Neural cell (in vitro differentiated cells): ENCODE measurements at regions not wholly inside any gene's neighbourhood (a gene's known extent, or its start where the extent isn't known, plus 50 kb on each side); places are given as distances from the start of the nearest gene placed in this dataset.
A peak's percentile ranks its signal among the peaks of the same experiment; 100 is the strongest.

Experiments used
- H2AFZ ChIP-seq: fragments of 200-600, 300-800 bp; sonication (generic), shearing (Covaris generic); 2 replicates; pipeline ENCODE4 v1.6.0; 2014; ENCODE audit warnings: low read depth, mild to moderate bottlenecking, antibody characterized with exemption, low read length, moderate library complexity
- H3F3A ChIP-seq: fragments of 200-600 bp; shearing (Covaris generic); 2 replicates; pipeline ENCODE4 v1.6.1; 2016; ENCODE audit warnings: mild to moderate bottlenecking, moderate library complexity, mixed read lengths, antibody characterized with exemption, low read length; ENCODE audit not compliant: insufficient read depth, poor library complexity, severe bottlenecking
- H3K27ac ChIP-seq: fragments of 200-600, 300-800 bp; sonication (generic), shearing (Covaris generic); 2 replicates; pipeline ENCODE4 v1.5.1; 2014; ENCODE audit warnings: mild to moderate bottlenecking, low read length, moderate library complexity
- H3K27me3 ChIP-seq: fragments of 300-800, 200-600 bp; sonication (generic), shearing (Covaris generic); 2 replicates; pipeline ENCODE4 v1.6.0; 2014; ENCODE audit warnings: mild to moderate bottlenecking, low read depth, low read length, moderate library complexity; ENCODE audit not compliant: insufficient read depth
- H3K36me3 ChIP-seq: fragments of 300-800, 200-600 bp; sonication (generic), shearing (Covaris generic); 2 replicates; pipeline ENCODE4 v1.5.1; 2014; ENCODE audit warnings: mild to moderate bottlenecking, antibody characterized with exemption, low read length, moderate library complexity; ENCODE audit not compliant: insufficient read depth
- H3K4me2 ChIP-seq: fragments of 300-800, 200-600 bp; sonication (generic), shearing (Covaris generic); 2 replicates; pipeline ENCODE4 v1.6.0; 2014; ENCODE audit warnings: mild to moderate bottlenecking, low read length
- H3K4me3 ChIP-seq: fragments of 300-800, 200-600 bp; sonication (generic), shearing (Covaris generic); 2 replicates; pipeline ENCODE4 v1.5.1; 2014; ENCODE audit warnings: mild to moderate bottlenecking, low read length, moderate library complexity
- H3K79me2 ChIP-seq: fragments of 200-600 bp; shearing (Covaris generic); replicated peaks from 2 replicates; pipeline ENCODE4 v1.6.0; 2014; ENCODE audit warnings: mild to moderate bottlenecking, low read length, moderate library complexity; ENCODE audit not compliant: insufficient read depth
- H3K9ac ChIP-seq: fragments of 300-800, 200-600 bp; sonication (generic), shearing (Covaris generic); 2 replicates; pipeline ENCODE4 v1.6.1; 2016; ENCODE audit warnings: mild to moderate bottlenecking, low read length, mixed read lengths
- H3K9me2 ChIP-seq: fragments of 200-600 bp; shearing (Covaris generic); 2 replicates; pipeline ENCODE4 v1.6.1; 2016; ENCODE audit warnings: mild to moderate bottlenecking, low read length, mixed read lengths; ENCODE audit not compliant: insufficient read depth
- H3K9me3 ChIP-seq: fragments of 200-600, 300-800 bp; sonication (generic), shearing (Covaris generic); 2 replicates; pipeline ENCODE4 v1.6.1; 2016; ENCODE audit warnings: mild to moderate bottlenecking, mixed run types, low read length, moderate library complexity, mixed read lengths
- H4K20me1 ChIP-seq: fragments of 200-600 bp; shearing (Covaris generic); 2 replicates; pipeline ENCODE4 v1.6.1; 2016; ENCODE audit warnings: mild to moderate bottlenecking, mixed run types; ENCODE audit not compliant: insufficient read depth
- CTCF ChIP-seq: fragments of 450-650 bp; IDR thresholded peaks from 2 replicates; pipeline ENCODE4 v1.5.1; 2014; ENCODE audit warnings: antibody characterized with exemption, mild to moderate bottlenecking, moderate library complexity; ENCODE audit not compliant: poor library complexity, severe bottlenecking
- EP300 ChIP-seq: fragments of 450-650 bp; conservative IDR thresholded peaks from 2 replicates; pipeline ENCODE4 v1.6.1; 2014; ENCODE audit warnings: antibody characterized with exemption, mild to moderate bottlenecking, moderate library complexity; ENCODE audit not compliant: poor library complexity, severe bottlenecking
- EZH2 ChIP-seq: fragments of 200-600, 300-800 bp; shearing (Covaris generic), sonication (generic); IDR thresholded peaks from 2 replicates; pipeline ENCODE4 v1.6.1; 2014; ENCODE audit warnings: antibody characterized with exemption, low read length, borderline replicate concordance, mild to moderate bottlenecking; ENCODE audit not compliant: insufficient read depth, poor library complexity, severe bottlenecking
- MXI1 ChIP-seq: fragments of 450-650 bp; conservative IDR thresholded peaks from 2 replicates; pipeline ENCODE4 v1.6.1; 2014; ENCODE audit warnings: antibody characterized with exemption, mild to moderate bottlenecking; ENCODE audit not compliant: poor library complexity, severe bottlenecking
- POLR2AphosphoS5 ChIP-seq: IDR thresholded peaks from 2 replicates; pipeline ENCODE4 v1.6.1; 2012
- RAD21 ChIP-seq: fragments of 450-650 bp; conservative IDR thresholded peaks from 2 replicates; pipeline ENCODE4 v1.6.1; 2014; ENCODE audit warnings: antibody characterized with exemption, mild to moderate bottlenecking, moderate library complexity
- REST ChIP-seq: IDR thresholded peaks from 2 replicates; pipeline ENCODE4 v1.6.1; 2012; ENCODE audit warnings: borderline replicate concordance
- SMC3 ChIP-seq: fragments of 450-650 bp; conservative IDR thresholded peaks from 2 replicates; pipeline ENCODE4 v1.6.1; 2014; ENCODE audit warnings: antibody characterized with exemption, mild to moderate bottlenecking, moderate library complexity; ENCODE audit not compliant: poor library complexity
- TAF1 ChIP-seq: IDR thresholded peaks from 2 replicates; pipeline ENCODE4 v1.6.1; 2012; ENCODE audit warnings: low read depth

- H4K20me1 ChIP-seq: no peaks in the 10 kb centered on the region
- H2AFZ ChIP-seq: no peak overlapping the region
- H3K9ac ChIP-seq: peak overlapping the region; percentile 47
- H3K9me2 ChIP-seq: no peaks in the 10 kb centered on the region
- H3K9me3 ChIP-seq: no peaks in the 10 kb centered on the region
- H3K27ac ChIP-seq: peak overlapping the region; percentile 96
- TF ChIP-seq EP300: no peak
- H3F3A ChIP-seq: peaks cover 5% of the 10 kb centered on the region
- H3K36me3 ChIP-seq: no peaks in the 10 kb centered on the region
- no peaks in the 10 kb centered on the region for H3K27me3 ChIP-seq
- no peaks in the 10 kb centered on the region for H3K79me2 ChIP-seq
- H3K4me2 ChIP-seq: peak overlapping the region; percentile 42
- H3K4me3 ChIP-seq: peak overlapping the region; percentile 18
Observed at GRCh38 chr6:88459643-88460042, 293.5 kb upstream of the CNR1 start.

- Histone ChIP-seq H3K4me3 (peak overlapping the region; percentile 36), H3K36me3 (no peaks in the 10 kb centered on the region), H3K27ac (peak overlapping the region; percentile 96), H3K4me2 (no peak overlapping the region), H2AFZ (no peak overlapping the region), H3F3A (peaks cover 5% of the 10 kb centered on the region), H3K9me2 (no peaks in the 10 kb centered on the region), H3K27me3 (no peaks in the 10 kb centered on the region), H4K20me1 (no peaks in the 10 kb centered on the region), H3K79me2 (no peaks in the 10 kb centered on the region), H3K9me3 (no peaks in the 10 kb centered on the region), H3K9ac (peak overlapping the region; percentile 47)
- TF ChIP-seq CTCF: no peak
- peak; percentile 100 for TF ChIP-seq REST
- no peak for TF ChIP-seq TAF1
- peak; percentile 91 for TF ChIP-seq EP300
- no peak for TF ChIP-seq MXI1
- peak; percentile 86 for TF ChIP-seq POLR2AphosphoS5
- no peak for TF ChIP-seq EZH2
- no peak for TF ChIP-seq RAD21
Observed at GRCh38 chr6:88459189-88459588, 293.0 kb upstream of the CNR1 start.

GRCh38 chr6:88458662-88459061, 292.5 kb upstream of the CNR1 start:
- H3K9me3 ChIP-seq: no peaks in the 10 kb centered on the region
- no peak overlapping the region for H3K4me2 ChIP-seq
- H2AFZ ChIP-seq: no peak overlapping the region
- H3K27ac ChIP-seq: peak overlapping the region; percentile 96
- H3K9ac ChIP-seq: peak overlapping the region; percentile 42
- peaks cover 5% of the 10 kb centered on the region for H3F3A ChIP-seq
- H4K20me1 ChIP-seq: no peaks in the 10 kb centered on the region
- peak overlapping the region; percentile 36 for H3K4me3 ChIP-seq
- H3K36me3 ChIP-seq: no peaks in the 10 kb centered on the region
- no peaks in the 10 kb centered on the region for H3K79me2 ChIP-seq
- TF ChIP-seq TAF1: no peak
- TF ChIP-seq RAD21: no peak
- TF ChIP-seq EP300: no peak
- no peak for TF ChIP-seq REST
- TF ChIP-seq POLR2AphosphoS5: no peak
- TF ChIP-seq MXI1: no peak
- TF ChIP-seq SMC3: no peak
- TF ChIP-seq EZH2: no peak
- no peak for TF ChIP-seq CTCF
- no peaks in the 10 kb centered on the region for H3K9me2 ChIP-seq
- H3K27me3 ChIP-seq: no peaks in the 10 kb centered on the region
